NCI-H2107 treated with DMSO at 0.1 percent for 48 hours (cell line): ENCODE measurements at regions not wholly inside any gene's neighbourhood (a gene's known extent, or its start where the extent isn't known, plus 50 kb on each side); places are given as distances from the start of the nearest gene placed in this dataset.

ENCODE experiments used
- DNase-seq: peaks from one replicate; lab custom pipeline; 2025; ENCODE audit not compliant: unreplicated experiment; lab: John Stamatoyannopoulos, UW

DNA sequence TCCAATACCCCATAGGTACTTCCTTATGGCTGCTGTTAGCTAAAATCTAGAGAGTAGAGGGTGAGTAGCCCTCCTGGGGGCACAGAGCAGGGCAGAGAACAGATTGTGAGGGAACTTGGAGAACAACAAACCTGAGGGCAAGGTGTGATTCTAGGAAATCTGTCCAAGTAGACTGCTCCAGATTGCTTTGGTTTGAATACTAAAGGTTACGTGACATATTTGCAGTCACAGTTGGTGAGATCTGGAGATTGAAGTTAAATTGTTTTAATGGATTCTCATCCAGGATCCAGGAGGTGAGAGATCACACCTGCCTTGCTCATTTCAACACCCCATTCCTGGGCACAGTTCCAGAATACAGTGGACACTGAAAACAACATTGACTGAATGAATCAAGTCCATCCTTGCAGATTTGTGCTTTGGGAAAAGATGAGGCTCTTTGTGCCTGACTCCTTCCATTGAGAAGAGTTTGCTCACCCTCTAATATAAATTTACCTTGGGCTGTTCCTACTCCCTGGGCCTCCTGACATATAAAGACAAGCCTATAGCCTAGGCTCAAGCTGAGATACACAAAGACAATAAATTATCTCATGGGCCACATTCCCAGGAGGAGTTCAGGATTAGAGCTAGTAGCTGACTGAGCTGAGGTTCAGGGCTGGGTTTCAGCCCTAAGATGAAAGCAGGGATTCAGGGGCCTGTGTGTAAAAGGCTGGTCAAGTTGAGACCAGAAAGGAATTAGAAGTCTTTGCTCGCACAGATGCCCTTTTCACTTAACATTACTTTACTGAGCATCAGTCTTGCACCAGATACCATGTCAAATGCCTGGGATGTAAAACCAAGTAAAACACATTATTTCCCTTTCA lies 400.9 kb upstream of the MCTP2 start:
- no peak for DNase-seq

DNA sequence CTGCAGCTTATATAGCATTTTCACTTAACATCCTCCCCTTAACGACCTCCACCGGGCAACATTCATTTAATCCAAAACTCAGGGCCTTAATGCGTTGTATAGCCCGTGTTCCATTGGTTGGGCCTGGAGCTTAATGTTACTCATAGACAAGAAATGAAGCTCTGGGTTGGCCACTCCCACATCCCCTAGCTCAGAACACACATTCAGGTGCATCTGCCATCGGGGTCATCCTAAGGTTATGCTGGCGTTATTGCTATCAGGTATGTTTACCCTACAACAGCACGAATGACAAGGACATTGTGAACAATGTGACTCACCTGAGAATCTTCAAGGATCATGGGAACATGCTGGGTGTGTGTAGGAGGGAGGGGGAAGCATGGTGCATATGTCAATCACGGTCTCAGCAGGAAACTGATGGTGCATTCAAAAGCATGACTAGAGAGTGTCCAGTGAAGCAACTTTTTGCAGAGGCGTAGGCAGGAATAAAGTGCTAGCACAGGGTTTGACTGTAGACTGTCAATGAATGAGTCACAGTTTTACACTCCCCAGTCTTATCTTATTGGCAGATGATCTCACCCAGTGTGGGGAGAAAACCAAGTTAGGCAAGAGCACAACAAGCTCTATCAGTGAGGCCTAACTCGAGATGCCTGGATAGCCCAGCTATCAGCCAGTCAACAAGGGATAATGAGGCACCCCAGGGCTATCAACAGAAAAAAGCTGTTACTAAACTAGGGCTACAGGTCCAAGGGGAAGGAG lies 402.1 kb upstream of the MCTP2 start:
- DNase-seq: no peak

DNA sequence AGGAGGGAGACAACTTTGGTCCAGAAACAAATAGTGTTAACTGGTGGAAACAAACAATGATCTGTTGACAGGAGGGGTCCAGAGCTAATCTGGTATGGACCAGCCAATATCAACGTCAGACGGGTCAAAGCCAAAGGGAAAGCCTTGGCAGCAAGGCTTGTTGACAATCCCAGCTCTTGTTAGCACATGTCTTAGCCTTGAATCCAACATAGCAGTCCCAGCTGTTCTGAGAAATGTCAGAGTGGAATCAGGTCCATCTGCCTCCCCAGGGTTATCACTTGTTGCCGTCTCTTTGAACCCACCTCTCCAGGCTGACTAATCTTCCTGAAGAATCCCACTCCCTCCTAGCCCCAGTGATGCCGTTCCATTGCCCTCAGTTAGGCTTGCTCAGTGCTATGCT lies 404.6 kb upstream of the MCTP2 start:
- no peak for DNase-seq

DNA sequence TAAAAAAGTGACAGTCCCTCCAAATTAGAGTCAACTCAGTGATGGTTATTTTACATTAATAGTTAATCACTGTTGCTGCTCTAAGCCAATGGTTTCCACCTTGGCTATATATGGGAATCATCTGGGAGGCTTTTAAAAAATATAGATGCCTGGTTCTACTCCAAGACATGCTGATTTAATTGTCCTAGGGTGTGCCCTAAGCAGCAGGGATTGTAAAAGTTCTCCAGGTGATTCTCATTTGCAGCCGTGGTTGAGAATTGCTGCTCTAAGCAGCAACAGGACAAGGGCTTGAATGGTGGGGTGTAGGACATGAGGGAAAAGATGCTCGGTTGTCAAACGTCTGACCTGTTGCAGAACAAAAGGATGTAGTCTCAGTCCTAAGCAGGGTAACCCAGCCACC lies 405.1 kb upstream of the MCTP2 start:
- DNase-seq: no peak

DNA sequence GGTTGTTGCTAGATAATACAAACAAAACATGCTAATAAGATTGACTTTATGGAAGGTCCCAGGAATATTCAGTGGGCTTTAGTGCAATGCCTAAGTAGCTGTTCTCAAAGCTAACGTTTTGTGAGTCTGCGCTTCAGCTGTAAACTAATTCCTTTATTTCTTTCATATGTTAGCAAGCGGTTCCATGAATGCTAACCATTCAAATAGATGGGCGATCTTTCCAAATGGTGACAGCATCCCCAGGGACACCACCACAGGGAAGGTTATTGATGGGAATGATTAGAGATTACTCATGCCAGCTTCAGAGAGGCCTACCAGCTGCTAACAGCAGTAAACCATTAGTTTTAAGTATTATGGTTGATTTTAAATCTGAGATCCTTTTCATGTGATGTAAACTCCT lies 405.7 kb upstream of the MCTP2 start:
- DNase-seq: no peak

DNA sequence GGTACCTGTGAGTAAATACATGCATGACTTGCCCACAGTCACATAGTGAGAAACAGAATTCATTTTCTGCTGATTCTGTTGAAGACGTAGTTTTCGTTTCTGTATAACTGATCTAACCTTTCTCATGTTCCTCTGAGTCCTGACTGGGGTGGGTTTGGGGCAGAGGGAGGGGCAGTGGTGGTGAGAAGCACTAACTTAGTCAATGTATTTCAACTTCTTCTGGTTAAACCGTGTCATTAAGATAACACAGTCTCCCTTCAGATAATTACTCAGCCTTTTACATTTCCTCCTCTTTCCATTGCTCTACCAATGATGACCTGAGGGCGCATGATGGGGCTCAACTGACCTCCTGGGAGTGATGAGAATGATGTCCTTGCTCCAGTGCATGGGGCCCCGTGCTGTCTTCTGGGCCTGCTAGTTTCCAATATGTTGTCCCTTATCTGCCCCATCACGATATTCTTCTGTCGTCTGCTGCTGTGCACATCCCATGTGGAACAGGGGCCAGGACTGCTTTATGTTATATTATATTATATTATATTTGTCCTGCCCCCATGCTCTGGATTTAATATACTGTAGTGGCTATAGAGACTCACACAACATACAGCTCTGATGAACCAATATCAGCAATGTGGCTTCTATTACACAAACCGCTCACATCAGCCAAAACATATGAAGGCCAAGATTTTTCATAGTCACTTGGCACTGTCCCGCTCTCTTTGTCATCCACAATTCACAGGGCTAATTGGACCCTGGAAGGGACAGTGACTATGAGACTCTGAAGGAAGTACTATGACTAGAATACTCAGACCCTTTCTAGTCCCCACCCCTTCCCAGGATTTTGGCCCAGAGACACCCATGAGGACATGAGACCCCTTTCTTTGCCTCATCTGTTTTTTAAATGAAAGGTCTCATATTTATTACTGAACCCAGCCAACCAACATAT lies 407.1 kb upstream of the MCTP2 start:
- DNase-seq: no peak

DNA sequence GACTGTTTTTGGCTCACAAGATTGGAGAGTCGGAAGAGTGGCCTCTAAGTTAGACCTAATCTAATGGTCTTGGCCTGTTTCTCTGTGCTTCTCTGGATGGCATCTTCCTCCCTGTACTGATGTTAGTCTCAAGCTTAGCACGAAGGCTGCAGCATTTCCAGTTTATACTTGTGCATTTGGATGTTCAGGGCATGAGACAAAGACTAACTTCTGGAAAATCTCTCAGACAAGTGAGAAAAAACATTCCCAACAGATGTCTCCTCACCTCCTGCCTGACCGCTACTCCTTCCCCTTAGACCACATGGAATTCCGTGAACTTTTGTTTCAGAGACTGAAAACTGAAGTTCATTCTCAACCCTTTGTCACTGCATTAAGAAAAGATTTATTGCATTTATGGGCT lies 410.8 kb upstream of the MCTP2 start:
- no peak for DNase-seq

DNA sequence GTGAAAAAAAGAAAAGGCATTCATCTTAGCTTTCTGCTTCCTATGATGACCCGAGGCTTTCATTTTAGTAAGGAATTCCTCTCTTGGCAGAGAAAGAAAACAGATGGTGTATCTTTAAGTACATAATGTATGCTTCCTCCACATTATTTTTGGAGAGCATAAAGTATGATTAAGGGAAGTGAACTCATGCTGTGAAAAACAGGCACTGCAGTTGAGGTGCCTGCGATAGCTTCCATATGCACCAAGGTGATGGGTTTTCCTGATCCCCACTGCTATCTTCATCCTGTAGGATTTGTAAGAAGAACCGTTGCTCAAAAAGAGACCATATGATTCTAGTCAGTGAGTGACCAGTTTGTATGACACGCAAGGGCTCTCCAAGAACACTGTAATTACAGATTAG lies 411.5 kb upstream of the MCTP2 start:
- DNase-seq: no peak

DNA sequence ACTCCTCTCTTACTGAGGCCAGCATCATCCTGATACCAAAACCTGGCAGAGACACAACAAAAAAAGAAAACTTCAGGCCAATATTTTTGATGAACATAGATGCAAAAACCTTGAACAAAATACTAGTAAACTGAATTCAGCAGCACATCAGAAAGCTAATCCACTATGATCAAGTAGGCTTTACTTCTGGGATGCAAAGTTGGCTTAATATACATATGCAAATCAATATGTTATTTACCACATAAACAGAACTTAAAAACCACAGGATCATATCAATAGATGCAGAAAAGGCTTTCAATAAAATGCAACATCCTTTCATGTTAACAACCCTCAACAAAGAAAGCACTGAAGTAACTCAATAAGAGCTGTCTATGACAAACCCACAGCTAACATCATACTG lies 414.5 kb upstream of the MCTP2 start:
- no peak for DNase-seq

DNA sequence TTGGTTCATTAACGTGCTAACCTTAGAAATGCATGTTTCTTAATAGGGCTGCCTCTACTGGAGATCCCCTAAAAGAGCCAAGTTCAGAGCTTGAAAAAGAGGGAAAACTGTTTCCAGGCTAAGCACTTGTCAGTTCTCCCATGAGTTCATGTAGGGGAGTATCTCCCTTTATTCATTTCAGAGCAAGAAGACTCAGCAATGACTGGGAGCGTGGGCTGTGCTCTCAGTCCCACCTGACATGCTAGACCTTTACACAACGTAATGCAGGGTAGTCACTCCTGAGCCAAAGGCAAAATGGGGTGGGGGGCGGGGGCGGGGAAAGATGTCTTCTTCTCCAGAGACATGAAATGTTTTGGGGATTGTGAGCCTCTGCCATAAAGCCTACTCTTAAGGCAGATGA lies 420.1 kb upstream of the MCTP2 start:
- no peak for DNase-seq

DNA sequence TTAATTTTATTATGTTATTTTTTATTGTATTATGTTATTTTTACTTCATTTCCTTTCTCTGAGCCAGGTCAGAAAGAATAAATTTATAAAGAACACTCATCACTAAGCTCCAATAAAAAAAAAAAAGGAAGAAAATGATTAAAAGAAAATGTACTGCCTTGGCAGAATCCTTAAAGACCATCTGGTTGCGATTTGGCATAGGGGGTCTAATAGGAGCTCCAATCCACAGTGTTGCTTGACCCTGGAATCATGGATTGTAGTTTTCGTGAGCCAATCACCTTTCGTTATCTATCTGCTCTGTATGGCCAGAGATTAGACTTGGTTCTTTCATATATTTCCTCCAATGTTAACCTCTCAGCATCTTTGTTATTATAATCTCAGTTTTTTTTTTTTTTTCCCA lies 421.8 kb upstream of the MCTP2 start:
- DNase-seq: no peak

DNA sequence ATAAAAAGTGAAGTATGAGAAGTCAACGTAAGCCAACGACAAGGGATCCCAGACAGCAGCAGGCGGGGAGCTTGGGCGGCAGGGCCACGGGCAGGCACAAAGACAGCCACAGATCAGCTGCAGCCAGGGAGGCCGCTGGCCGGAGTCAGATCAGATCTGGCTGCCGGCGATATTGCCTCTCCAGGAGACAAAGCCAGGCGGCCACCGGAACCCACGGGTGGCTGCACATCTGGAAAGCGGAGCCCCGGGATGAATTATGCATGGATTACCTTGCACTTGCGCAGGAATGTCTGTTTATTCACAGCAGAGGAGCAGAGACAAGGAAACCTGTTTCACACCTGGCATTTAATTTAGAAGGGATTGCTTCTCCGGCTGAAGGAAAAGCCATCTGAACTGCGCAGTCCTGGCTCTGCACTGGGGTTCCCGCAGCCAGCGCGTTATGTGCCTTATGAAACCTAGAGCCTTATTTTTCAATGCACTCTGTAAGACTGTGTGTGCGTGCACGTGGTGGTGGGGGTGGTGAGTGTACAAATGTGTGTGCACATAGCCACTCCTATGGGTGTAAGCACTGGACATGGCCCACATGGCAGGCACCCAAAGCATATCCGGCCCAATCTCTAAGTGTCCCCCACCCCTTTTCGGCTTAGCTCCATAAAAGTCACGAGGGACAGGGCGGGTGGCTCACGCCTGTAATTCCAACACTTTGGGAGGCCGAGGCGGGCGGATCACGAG lies 427.8 kb upstream of the MCTP2 start:
- DNase-seq: no peak

DNA sequence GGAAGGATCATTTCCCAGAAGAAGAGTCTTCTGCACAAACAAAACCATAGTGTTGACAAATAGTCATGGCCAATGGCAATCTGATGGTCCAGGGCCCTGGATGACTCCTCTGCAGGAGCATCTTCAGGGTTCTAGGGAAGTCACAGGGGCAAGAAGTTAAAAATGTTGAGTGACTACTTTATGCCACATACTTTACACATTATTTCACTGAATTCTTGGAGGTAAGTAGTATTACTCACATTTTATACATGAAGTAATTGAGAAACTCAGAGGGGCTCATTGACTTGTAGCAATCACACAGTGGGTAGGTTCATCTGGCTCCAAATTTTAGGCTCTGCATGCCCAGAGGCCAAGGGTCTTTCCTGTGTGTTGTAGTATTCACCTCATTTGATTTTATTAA lies 430.2 kb upstream of the MCTP2 start:
- DNase-seq: no peak

DNA sequence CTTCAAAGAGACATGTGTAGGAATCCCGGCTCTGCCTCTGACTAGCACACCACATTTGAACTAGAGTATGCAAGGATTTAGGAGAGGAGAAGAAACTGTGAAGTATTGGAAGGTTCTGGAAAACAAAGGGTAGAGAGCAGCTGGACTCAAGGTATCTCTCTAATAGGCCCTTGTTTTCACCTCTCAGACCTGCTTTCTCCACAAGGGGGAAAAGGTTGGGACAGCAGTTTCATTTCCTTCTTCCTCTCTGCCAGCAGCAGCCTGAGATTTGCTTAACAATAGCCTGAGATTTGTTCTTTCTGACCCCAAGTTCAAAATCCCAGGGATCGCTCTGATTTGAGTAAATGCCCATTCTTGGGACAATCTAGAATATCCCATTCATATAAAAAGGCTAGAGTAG lies 430.6 kb upstream of the MCTP2 start:
- DNase-seq: no peak

DNA sequence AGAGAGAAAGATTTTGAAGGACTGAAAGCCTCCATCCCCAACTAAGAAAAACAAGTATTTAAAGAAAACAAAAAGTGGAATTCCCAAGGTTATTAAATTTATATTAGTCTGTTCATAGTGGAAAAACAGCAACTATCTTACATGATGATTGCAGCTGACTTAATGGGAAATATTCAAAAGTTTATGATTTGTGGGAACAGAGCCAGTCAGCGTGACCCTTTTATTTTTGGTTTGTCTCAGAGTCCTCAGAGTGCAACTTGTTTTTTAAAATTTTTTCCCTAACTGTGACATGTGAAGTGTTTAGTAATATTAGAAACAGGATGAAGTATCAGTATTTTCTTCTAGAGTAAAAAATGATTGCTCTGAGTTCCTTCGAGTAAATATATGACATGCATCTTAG lies 441.9 kb upstream of the MCTP2 start:
- no peak for DNase-seq

DNA sequence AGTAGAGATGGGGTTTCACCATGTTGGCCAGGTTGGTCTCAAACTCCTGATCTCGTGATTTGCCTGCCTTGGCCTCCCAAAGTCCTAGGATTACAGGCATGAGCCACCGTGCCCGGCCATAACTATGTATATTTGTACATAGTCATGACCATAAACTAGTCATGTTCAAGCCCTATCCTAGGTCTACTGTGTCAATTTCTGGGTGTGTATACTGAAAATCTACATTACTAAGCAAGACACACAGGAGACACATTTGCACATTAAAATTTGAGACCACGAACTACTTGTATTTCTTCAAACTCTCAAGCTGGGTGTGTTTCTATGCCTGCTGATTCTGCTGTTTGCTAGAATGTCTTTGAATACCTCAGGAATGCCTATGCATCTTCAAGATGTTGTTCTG lies 451.3 kb upstream of the MCTP2 start:
- DNase-seq: no peak

DNA sequence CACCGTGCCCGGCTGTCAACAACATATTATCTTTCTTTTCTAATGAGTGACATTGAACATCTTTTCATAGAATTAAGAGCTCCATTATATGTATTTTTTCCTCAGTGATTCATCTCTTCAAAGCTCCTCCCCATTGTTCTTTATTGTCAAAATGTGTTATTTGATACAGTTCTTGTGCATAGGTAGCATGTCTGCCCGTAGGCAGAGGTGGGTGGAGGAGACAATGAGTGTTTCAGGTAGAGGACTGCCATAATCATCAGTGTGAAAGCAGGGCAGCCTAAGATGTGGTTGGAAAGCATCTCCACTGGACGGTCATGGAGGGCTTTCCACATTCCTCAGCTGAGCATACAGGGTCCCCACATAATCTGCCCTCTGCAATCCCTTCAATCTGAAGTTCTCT lies 452.0 kb upstream of the MCTP2 start:
- no peak for DNase-seq

DNA sequence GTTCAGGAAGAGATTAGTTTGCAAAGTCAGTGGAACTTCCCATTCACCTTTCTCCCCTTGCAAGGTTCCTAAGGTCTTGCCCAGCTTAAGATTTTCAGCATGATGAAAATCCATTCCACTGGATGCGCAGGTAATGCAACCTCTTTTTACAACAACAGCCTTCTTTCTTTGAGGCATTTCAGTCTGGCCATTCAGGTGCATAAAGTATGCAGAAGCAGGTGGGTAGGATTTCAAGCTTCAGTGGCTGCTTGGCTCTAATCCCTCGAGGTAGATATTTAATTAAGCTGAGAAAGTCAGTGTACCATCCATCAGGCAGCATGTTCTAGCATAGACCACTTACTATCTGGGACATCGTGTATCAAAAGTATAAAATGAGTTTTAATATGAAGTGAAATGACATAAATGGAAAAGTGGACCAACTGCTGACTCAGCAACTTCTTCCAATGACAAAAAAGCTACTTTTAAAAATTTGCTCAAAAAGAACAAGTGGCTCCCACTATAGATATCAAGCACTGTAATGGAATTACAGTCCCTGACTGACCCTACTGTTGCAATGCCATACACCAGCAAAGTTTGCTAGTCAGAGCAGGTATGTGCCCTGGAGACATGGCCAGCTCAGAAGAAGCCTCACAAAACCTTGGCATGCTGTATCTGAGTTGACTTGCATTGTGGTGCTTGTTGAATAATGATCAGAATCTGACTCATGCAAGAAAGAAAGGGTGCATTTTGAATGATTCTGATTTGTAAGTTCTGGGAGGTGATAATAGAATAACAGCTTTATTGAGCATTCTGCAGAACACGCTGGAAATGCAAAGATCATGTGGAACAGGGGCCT lies 459.9 kb upstream of the MCTP2 start:
- no peak for DNase-seq

DNA sequence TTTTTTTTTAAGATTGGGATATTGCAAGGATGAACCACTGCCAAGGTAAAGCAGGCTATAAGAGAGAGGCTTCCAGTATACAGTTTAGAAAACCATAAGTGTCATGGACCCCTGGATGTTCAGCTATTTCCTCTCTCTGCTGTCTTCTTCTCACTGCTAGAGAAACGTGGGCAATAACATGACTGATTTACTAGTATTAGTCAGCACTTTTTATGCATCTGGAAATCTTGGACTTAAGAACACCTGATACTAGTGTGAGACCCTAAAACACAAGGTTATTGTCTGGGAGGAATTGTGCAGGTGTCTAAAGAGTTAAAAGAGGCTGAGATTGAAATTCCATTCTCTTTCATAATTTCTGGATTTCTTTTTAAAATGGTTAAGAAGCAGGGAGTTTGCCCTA lies 460.6 kb upstream of the MCTP2 start:
- no peak for DNase-seq

DNA sequence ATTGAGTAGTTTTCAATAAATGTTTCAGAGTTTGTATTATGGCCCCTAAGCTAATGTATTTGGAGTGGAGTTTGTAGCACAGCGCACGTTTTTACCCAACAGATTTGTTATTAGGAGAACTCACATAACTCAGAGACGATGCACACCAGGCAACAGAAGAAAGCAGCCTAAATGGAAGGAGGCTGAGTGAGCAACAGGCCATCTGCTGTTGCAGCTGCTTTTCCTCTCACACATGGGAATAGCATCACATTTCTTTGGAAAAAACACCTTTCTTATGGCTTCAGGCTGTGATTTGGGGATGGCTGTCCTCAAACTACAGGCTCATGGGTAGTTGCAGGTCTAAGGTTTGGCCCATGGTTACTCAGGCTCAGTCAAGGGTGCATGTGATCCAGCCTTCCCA lies 469.3 kb upstream of the MCTP2 start:
- DNase-seq: no peak
